AG04449 (cell line): ENCODE measurements at regions not wholly inside any gene's neighbourhood (a gene's known extent, or its start where the extent isn't known, plus 50 kb on each side); places are given as distances from the start of the nearest gene placed in this dataset.

Source experiments
- CTCF ChIA-PET: fragments of 350-600 bp; formaldehyde crosslinking; extraction: SDS; loops from one replicate; lab custom pipeline; 2021; ENCODE audit warnings: antibody characterized with exemption; lab: Yijun Ruan, JAX
- POLR2A ChIA-PET: fragments of 400-600, 350-600 bp; formaldehyde crosslinking; extraction: SDS; loops from one replicate; lab custom pipeline; 2020; ENCODE audit warnings: antibody characterized with exemption, inconsistent platforms; lab: Yijun Ruan, JAX
- DNase-seq: peaks from one replicate; pipeline ENCODE4 v3.0.0-alpha.2; 2010; ENCODE audit warnings: low read depth, low spot score
- H3K4me3 ChIP-seq: 2 replicates; pipeline ENCODE4 v1.5.1; 2011; ENCODE audit warnings: low read depth, mild to moderate bottlenecking, control low read depth, low read length
- TF ChIP-seq, protein P1 (sequence below): IDR thresholded peaks from one replicate; pipeline ENCODE4 v1.5.1; 2011; ENCODE audit warnings: mild to moderate bottlenecking, moderate library complexity, low read length, control low read depth, inconsistent platforms; ENCODE audit not compliant: insufficient read depth; ENCODE audit errors: missing control alignments

DNA sequence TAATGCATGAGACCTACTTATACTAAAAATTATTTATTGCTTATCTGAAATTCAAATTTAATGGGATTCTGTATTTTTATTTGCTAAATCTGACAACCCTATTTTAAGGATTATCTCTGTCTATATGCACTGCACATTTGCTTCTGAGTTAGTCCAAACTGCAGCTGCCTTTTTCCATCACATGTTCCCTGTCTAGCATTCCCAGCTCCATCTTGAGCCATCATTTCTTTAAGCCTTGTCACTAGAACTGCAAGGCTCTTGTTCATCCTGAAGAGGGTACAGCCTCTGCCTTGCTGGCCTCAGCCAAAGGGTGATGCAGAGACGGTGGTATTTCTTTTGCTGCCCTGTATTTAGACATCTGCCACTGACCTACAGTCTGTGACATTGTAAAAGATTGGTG is 125.8 kb upstream of the STT3B start:
- CTCF ChIA-PET, result no interaction called here
- TF ChIP-seq, protein P1, sequence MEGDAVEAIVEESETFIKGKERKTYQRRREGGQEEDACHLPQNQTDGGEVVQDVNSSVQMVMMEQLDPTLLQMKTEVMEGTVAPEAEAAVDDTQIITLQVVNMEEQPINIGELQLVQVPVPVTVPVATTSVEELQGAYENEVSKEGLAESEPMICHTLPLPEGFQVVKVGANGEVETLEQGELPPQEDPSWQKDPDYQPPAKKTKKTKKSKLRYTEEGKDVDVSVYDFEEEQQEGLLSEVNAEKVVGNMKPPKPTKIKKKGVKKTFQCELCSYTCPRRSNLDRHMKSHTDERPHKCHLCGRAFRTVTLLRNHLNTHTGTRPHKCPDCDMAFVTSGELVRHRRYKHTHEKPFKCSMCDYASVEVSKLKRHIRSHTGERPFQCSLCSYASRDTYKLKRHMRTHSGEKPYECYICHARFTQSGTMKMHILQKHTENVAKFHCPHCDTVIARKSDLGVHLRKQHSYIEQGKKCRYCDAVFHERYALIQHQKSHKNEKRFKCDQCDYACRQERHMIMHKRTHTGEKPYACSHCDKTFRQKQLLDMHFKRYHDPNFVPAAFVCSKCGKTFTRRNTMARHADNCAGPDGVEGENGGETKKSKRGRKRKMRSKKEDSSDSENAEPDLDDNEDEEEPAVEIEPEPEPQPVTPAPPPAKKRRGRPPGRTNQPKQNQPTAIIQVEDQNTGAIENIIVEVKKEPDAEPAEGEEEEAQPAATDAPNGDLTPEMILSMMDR, result no peak
- POLR2A ChIA-PET, result no interaction called here
- H3K4me3 ChIP-seq, result no peak overlapping the region
- DNase-seq, result no peak

DNA sequence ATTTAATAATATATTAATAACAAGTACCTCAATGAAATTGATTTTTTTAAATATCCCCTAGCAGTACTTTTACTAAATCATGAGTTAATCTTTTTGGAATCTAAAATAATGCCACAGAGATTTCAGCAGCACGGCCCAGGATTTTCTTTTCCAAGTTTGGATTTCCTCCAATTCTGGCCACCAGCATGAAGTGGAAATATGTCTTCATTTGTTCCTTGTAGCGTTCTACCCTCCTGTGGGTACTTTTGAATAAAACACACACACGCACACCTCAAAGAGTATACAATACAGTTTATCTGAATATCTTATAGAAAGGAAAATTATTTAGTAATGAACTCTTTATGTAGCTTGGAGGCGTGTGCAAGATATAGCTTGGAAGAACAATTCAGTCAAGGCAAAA is 125.1 kb upstream of the STT3B start:
- CTCF ChIA-PET, result no interaction called here
- TF ChIP-seq, protein P1, result no peak

DNA sequence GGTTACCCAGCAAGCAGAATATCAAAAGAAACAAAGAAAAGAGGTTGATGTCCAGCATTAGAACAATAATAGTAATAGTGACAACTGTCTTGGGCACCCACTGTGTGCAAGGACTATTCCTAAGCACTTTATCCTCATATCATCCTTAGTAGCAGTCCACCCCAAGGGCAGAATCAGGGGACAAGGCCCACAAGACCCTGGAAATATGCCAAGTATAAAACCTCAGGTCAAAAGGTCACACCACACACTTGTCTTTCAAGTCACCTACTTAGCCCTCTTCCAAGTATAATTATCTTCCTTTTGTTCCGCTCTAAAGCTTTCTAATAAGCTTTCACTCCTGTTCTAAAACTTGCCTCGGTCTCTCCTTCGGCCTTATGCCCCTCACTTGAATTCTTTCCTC is 124.0 kb upstream of the STT3B start:
- H3K4me3 ChIP-seq, result no peak overlapping the region
- POLR2A ChIA-PET, result no interaction called here
- no peak for DNase-seq
- TF ChIP-seq, protein P1, result no peak
- CTCF ChIA-PET, result no interaction called here

More for the DNA sequence above, 125.1 kb upstream of the STT3B start:
- H3K4me3 ChIP-seq, result no peak overlapping the region
- DNase-seq, result no peak
- POLR2A ChIA-PET, result no interaction called here

GRCh38 chr3:31409389-31409788 is 123.3 kb upstream of the STT3B start:
- DNase-seq, result no peak
- no peak overlapping the region for H3K4me3 ChIP-seq
- CTCF ChIA-PET, result no interaction called here
- TF ChIP-seq, protein P1, result no peak
- POLR2A ChIA-PET, result no interaction called here

GRCh38 chr3:31409866-31410265 is 122.9 kb upstream of the STT3B start:
- H3K4me3 ChIP-seq, result no peak overlapping the region
- TF ChIP-seq, protein P1, result no peak
- ChIA-PET CTCF (no interaction called here), POLR2A (no interaction called here)
- no peak for DNase-seq

DNA sequence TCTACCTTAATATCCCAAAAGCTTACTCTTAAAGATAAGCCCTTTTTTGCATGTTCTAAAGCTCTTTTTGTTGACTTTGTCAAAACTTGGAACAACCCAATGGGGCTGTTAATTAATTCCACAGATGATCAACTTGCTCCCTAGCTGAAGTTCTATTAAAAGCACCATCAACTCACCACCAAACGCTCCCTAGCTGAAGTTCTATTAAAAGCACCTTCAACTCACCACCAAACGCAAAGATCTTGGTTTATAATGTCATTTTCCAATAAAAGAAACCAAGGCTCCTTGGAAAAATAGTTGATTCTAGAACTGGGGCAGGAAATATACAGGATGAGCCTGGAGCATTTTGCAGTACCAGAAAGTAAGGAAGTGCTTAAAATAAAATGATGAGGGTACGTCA is 122.3 kb upstream of the STT3B start:
- ChIA-PET POLR2A (no interaction called here), CTCF (no interaction called here)
- DNase-seq, result no peak
- TF ChIP-seq, protein P1, result no peak
- no peak overlapping the region for H3K4me3 ChIP-seq

GRCh38 chr3:31412832-31413231 is 119.9 kb upstream of the STT3B start:
- DNase-seq, result peak; percentile 5
- ChIA-PET CTCF (no interaction called here), POLR2A (no interaction called here)
- TF ChIP-seq, protein P1, result no peak
- H3K4me3 ChIP-seq, result no peak overlapping the region
